ENCODE measurements at regions not wholly inside any gene's neighbourhood (a gene's known extent, or its start where the extent isn't known, plus 50 kb on each side); places are given as distances from the start of the nearest gene placed in this dataset.

- Mint-ChIP-seq H3K9me3 (peaks cover 10% of the 10 kb centered on the region), H3K27ac (no peak overlapping the region), H3K36me3 (ENCODE audit: low read depth) (no peaks in the 10 kb centered on the region), H3K27me3 (no peaks in the 10 kb centered on the region), H3K4me3 (no peak overlapping the region), H3K4me1 (ENCODE audit: low read depth) (no peaks in the 10 kb centered on the region)
- H3K27ac ChIP-seq (ENCODE audit: low read depth in 1 of 2, low read length in 2 of 2): no peak overlapping the region
- TF ChIP-seq CTCF (IDR thresholded peaks at IDR 0.05): no peak
- no peak overlapping the region for H3K4me3 ChIP-seq (ENCODE audit: low read length)
- H3K27me3 ChIP-seq (ENCODE audit: control insufficient read depth in 1 of 2, insufficient read depth in 2 of 2, low read length in 2 of 2): no peaks in the 10 kb centered on the region
- H3K4me1 ChIP-seq (ENCODE audit: insufficient read depth, low read length): no peaks in the 10 kb centered on the region
- intact Hi-C loops (cut with DNase I, micrococcal nuclease): no loop called here
- ChIA-PET CTCF (no interaction called here), POLR2A (no interaction called here)
- no peak for ATAC-seq (ENCODE audit: poor library complexity)
- peaks cover 6 to 19% of the 10 kb centered on the region in 2 experiments for H3K9me3 ChIP-seq (ENCODE audit: control insufficient read depth in 1 of 2, insufficient read depth in 1 of 2, low read length in 2 of 2)
- no peak for DNase-seq
- no peaks in the 10 kb centered on the region for H3K36me3 ChIP-seq (ENCODE audit: insufficient read depth, low read length)
Observed at GRCh38 chr12:86411710-86412109, 155.5 kb upstream of the MGAT4C start.

GRCh38 chr12:86407620-86408208 is 151.5 kb upstream of the MGAT4C start:
- Mint-ChIP-seq H3K36me3 (ENCODE audit: low read depth) (no peaks in the 10 kb centered on the region), H3K4me3 (no peak overlapping the region), H3K4me1 (ENCODE audit: low read depth) (no peaks in the 10 kb centered on the region), H3K27ac (no peak overlapping the region), H3K9me3 (peaks cover 10% of the 10 kb centered on the region), H3K27me3 (no peaks in the 10 kb centered on the region)
- TF ChIP-seq CTCF (IDR thresholded peaks at IDR 0.05): no peak
- ChIA-PET CTCF (no interaction called here), POLR2A (no interaction called here)
- ATAC-seq (ENCODE audit: poor library complexity) (no peak), DNase-seq (no peak)
- Histone ChIP-seq H3K27ac (ENCODE audit: low read depth in 1 of 2, low read length in 2 of 2) (no peak overlapping the region), H3K27me3 (ENCODE audit: control insufficient read depth in 1 of 2, insufficient read depth in 2 of 2, low read length in 2 of 2) (no peaks in the 10 kb centered on the region), H3K4me3 (ENCODE audit: low read length) (no peak overlapping the region), H3K36me3 (ENCODE audit: insufficient read depth, low read length) (no peaks in the 10 kb centered on the region), H3K4me1 (ENCODE audit: insufficient read depth, low read length) (no peaks in the 10 kb centered on the region), H3K9me3 (ENCODE audit: control insufficient read depth in 1 of 2, insufficient read depth in 1 of 2, low read length in 2 of 2) (peaks cover 6 to 19% of the 10 kb centered on the region in 2 experiments)
- intact Hi-C loops (cut with DNase I, micrococcal nuclease): loop anchor here in 1 of 2 experiments (2.0 kb wide), 1 partner anchor 15 kb away; no protein-coding TSS in a partner anchor

- TF ChIP-seq CTCF (IDR thresholded peaks at IDR 0.05): no peak
Observed at GRCh38 chr12:86389949-86390348, 133.8 kb upstream of the MGAT4C start.

More at GRCh38 chr12:86389949-86390348, 133.8 kb upstream of the MGAT4C start:
- H3K36me3 Mint-ChIP-seq (ENCODE audit: low read depth): no peaks in the 10 kb centered on the region
- ChIA-PET POLR2A (no interaction called here), CTCF (no interaction called here)
- H3K4me3 Mint-ChIP-seq: no peak overlapping the region
- no peaks in the 10 kb centered on the region for H3K4me1 Mint-ChIP-seq (ENCODE audit: low read depth)
- H3K27ac ChIP-seq (ENCODE audit: low read depth in 1 of 2, low read length in 2 of 2): no peak overlapping the region
- H3K27me3 ChIP-seq (ENCODE audit: control insufficient read depth in 1 of 2, insufficient read depth in 2 of 2, low read length in 2 of 2): no peaks in the 10 kb centered on the region
- DNase-seq: no peak
- no peak overlapping the region for H3K4me3 ChIP-seq (ENCODE audit: low read length)
- no peak overlapping the region for H3K27ac Mint-ChIP-seq
- H3K27me3 Mint-ChIP-seq: no peaks in the 10 kb centered on the region
- H3K9me3 Mint-ChIP-seq: no peaks in the 10 kb centered on the region
- H3K36me3 ChIP-seq (ENCODE audit: insufficient read depth, low read length): no peaks in the 10 kb centered on the region
- H3K9me3 ChIP-seq (ENCODE audit: control insufficient read depth in 1 of 2, insufficient read depth in 1 of 2, low read length in 2 of 2): peaks cover 0 to 4% of the 10 kb centered on the region in 2 experiments
- ATAC-seq (ENCODE audit: poor library complexity): no peak
- H3K4me1 ChIP-seq (ENCODE audit: insufficient read depth, low read length): no peaks in the 10 kb centered on the region
- intact Hi-C loops (cut with DNase I, micrococcal nuclease): no loop called here

Data from CD4-positive, alpha-beta T cell (primary cell).